ENCODE measurements at regions not wholly inside any gene's neighbourhood (a gene's known extent, or its start where the extent isn't known, plus 50 kb on each side); places are given as distances from the start of the nearest gene placed in this dataset.

DNA sequence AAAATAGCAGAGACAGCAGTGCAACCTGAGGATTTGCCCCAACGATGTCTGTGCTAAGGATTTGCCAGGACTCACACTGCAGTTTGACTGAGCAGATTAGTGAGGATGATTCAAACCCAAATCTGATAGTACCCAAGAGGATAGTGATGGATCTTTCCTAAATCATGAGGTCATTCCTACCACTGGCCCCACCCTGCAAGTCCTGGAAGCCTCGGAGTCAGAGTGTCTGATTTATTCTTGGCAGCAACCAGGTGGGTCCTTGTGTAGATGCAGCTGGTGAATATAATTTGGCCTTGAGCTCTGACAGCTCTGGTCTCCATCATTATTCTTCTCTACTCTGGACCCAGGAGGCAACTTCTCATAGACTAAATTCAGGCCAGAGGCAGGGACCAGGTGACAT, 179.3 kb upstream of the RAG2 start:
- DNase-seq (ENCODE audit: low spot score), result no peak
- in situ Hi-C loops (cut with MboI; ENCODE audit: low sequenced_read_pairs, unreplicated experiment), result no loop called here
- TF ChIP-seq CTCF (IDR thresholded peaks at IDR 0.05; ENCODE audit: borderline replicate concordance, control extremely low read depth, extremely low read depth, insufficient read depth, missing control alignments), result no peak

GRCh38 chr11:36775756-36776155, 177.7 kb upstream of the RAG2 start:
- no peak for TF ChIP-seq CTCF (IDR thresholded peaks at IDR 0.05; ENCODE audit: borderline replicate concordance, control extremely low read depth, extremely low read depth, insufficient read depth, missing control alignments)
- DNase-seq (ENCODE audit: low spot score), result no peak
- in situ Hi-C loops (cut with MboI; ENCODE audit: low sequenced_read_pairs, unreplicated experiment), result no loop called here

GRCh38 chr11:36775130-36775529, 177.1 kb upstream of the RAG2 start:
- in situ Hi-C loops (cut with MboI; ENCODE audit: low sequenced_read_pairs, unreplicated experiment), result no loop called here
- DNase-seq (ENCODE audit: low spot score), result no peak
- no peak for TF ChIP-seq CTCF (IDR thresholded peaks at IDR 0.05; ENCODE audit: borderline replicate concordance, control extremely low read depth, extremely low read depth, insufficient read depth, missing control alignments)

DNA sequence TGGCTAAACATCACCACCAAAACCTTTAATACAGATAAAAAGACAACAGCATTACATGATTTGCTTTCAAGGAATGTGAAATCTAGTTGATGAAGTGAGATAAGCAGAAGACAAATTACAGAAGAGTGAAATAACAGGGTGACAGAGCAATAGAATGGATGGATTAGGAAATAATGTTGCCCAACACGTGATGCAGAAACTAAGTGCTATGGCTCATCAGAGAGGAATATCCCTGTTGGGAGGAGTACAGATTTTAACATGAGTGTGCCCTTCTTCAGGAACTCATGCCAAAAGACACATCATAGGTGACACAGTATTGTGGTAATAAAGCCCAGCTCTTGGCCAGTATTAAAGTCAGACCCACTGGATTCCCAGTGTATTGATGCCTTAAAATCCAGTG, 176.6 kb upstream of the RAG2 start:
- no peak for TF ChIP-seq CTCF (IDR thresholded peaks at IDR 0.05; ENCODE audit: borderline replicate concordance, control extremely low read depth, extremely low read depth, insufficient read depth, missing control alignments)
- no peak for DNase-seq (ENCODE audit: low spot score)
- in situ Hi-C loops (cut with MboI; ENCODE audit: low sequenced_read_pairs, unreplicated experiment), result no loop called here

- TF ChIP-seq CTCF (IDR thresholded peaks at IDR 0.05; ENCODE audit: borderline replicate concordance, control extremely low read depth, extremely low read depth, insufficient read depth, missing control alignments), result no peak
- no peak for DNase-seq (ENCODE audit: low spot score)
- in situ Hi-C loops (cut with MboI; ENCODE audit: low sequenced_read_pairs, unreplicated experiment), result no loop called here
Measured at GRCh38 chr11:36763187-36763586, 165.2 kb upstream of the RAG2 start.

- no peak for DNase-seq (ENCODE audit: low spot score)
- in situ Hi-C loops (cut with MboI; ENCODE audit: low sequenced_read_pairs, unreplicated experiment), result no loop called here
- TF ChIP-seq CTCF (IDR thresholded peaks at IDR 0.05; ENCODE audit: borderline replicate concordance, control extremely low read depth, extremely low read depth, insufficient read depth, missing control alignments), result no peak
Measured at GRCh38 chr11:36757075-36757474, 159.0 kb upstream of the RAG2 start.

DNA sequence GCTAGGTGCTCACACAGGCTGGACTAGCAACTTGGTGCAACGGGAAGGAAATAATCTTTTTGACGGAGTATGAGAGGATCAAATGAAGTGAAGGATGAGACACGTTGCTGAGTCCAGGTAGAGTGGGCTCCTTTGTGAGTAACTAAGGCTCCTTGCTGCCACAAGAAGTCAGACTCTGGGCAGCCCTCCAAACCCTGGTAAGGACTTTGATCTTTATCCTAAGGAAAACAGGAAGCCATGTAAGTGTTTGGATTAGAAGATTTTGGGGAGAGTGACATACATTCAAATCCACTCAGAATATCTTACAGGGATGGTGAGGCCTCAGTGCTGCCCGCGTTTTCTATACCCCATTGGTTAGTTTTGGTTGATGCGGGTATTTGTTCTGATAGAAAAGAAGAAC, 155.9 kb upstream of the RAG2 start:
- no peak for TF ChIP-seq CTCF (IDR thresholded peaks at IDR 0.05; ENCODE audit: borderline replicate concordance, control extremely low read depth, extremely low read depth, insufficient read depth, missing control alignments)
- in situ Hi-C loops (cut with MboI; ENCODE audit: low sequenced_read_pairs, unreplicated experiment), result no loop called here
- DNase-seq (ENCODE audit: low spot score), result no peak

All from GM13976 (cell line).